ENCODE measurements at regions not wholly inside any gene's neighbourhood (a gene's known extent, or its start where the extent isn't known, plus 50 kb on each side); places are given as distances from the start of the nearest gene placed in this dataset.

- Mint-ChIP-seq H3K27me3 (ENCODE audit: insufficient read depth, low read depth, poor library complexity) (peaks cover 22% of the 10 kb centered on the region), H3K27ac (no peak overlapping the region)
- no peaks in the 10 kb centered on the region for H3K79me2 ChIP-seq (replicated peaks; ENCODE audit: insufficient read depth)
Observed at GRCh38 chr11:116065191-116065895, 561.1 kb upstream of the CADM1 start.

GRCh38 chr11:116062490-116063171, 558.4 kb upstream of the CADM1 start:
- ATAC-seq (no peak), DNase-seq (ENCODE audit: low spot score) (no peak)
- Mint-ChIP-seq H3K36me3 (ENCODE audit: low read depth) (no peaks in the 10 kb centered on the region), H3K4me3 (no peak overlapping the region), H3K27me3 (ENCODE audit: insufficient read depth, low read depth, poor library complexity) (peaks cover 22% of the 10 kb centered on the region), H3K9me3 (no peaks in the 10 kb centered on the region), H3K27ac (no peak overlapping the region), H3K4me1 (peaks cover 28% of the 10 kb centered on the region)
- no peaks in the 10 kb centered on the region for H4K20me1 ChIP-seq (replicated peaks; ENCODE audit: insufficient read depth)
- H3K36me3 ChIP-seq (ENCODE audit: insufficient read depth) = no peaks in the 10 kb centered on the region
- peaks cover 12% of the 10 kb centered on the region for H3K4me1 ChIP-seq (ENCODE audit: insufficient read depth)
- H3K27ac ChIP-seq (ENCODE audit: low read depth) = no peak overlapping the region
- H3K79me2 ChIP-seq (replicated peaks; ENCODE audit: insufficient read depth) = no peaks in the 10 kb centered on the region
- no peak overlapping the region for H3K4me3 ChIP-seq
- peaks cover 5% of the 10 kb centered on the region; the same call in 1 of the 2 replicates for H3K27me3 ChIP-seq (ENCODE audit: insufficient read depth)
- H2AFZ ChIP-seq = no peak overlapping the region
- H3K4me2 ChIP-seq = no peak overlapping the region
- H3K9me2 ChIP-seq (ENCODE audit: insufficient read depth) = peaks cover 3% of the 10 kb centered on the region; the same call in 1 of the 2 replicates
- no peaks in the 10 kb centered on the region for H3F3A ChIP-seq (replicated peaks; ENCODE audit: low read depth)
- no peak for TF ChIP-seq CTCF (conservative IDR thresholded peaks at IDR 0.05; ENCODE audit: low read depth in 2 of 2)
- TF ChIP-seq, protein P1, sequence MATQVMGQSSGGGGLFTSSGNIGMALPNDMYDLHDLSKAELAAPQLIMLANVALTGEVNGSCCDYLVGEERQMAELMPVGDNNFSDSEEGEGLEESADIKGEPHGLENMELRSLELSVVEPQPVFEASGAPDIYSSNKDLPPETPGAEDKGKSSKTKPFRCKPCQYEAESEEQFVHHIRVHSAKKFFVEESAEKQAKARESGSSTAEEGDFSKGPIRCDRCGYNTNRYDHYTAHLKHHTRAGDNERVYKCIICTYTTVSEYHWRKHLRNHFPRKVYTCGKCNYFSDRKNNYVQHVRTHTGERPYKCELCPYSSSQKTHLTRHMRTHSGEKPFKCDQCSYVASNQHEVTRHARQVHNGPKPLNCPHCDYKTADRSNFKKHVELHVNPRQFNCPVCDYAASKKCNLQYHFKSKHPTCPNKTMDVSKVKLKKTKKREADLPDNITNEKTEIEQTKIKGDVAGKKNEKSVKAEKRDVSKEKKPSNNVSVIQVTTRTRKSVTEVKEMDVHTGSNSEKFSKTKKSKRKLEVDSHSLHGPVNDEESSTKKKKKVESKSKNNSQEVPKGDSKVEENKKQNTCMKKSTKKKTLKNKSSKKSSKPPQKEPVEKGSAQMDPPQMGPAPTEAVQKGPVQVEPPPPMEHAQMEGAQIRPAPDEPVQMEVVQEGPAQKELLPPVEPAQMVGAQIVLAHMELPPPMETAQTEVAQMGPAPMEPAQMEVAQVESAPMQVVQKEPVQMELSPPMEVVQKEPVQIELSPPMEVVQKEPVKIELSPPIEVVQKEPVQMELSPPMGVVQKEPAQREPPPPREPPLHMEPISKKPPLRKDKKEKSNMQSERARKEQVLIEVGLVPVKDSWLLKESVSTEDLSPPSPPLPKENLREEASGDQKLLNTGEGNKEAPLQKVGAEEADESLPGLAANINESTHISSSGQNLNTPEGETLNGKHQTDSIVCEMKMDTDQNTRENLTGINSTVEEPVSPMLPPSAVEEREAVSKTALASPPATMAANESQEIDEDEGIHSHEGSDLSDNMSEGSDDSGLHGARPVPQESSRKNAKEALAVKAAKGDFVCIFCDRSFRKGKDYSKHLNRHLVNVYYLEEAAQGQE (IDR thresholded peaks at IDR 0.05; ENCODE audit: unreplicated experiment) = no peak
- TF ChIP-seq, protein P2, sequence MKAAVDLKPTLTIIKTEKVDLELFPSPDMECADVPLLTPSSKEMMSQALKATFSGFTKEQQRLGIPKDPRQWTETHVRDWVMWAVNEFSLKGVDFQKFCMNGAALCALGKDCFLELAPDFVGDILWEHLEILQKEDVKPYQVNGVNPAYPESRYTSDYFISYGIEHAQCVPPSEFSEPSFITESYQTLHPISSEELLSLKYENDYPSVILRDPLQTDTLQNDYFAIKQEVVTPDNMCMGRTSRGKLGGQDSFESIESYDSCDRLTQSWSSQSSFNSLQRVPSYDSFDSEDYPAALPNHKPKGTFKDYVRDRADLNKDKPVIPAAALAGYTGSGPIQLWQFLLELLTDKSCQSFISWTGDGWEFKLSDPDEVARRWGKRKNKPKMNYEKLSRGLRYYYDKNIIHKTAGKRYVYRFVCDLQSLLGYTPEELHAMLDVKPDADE (IDR thresholded peaks at IDR 0.05) = no peak
- TF ChIP-seq ZNF114 (CRISPR knock-in tag; IDR thresholded peaks at IDR 0.05) = no peak

More at GRCh38 chr11:116065191-116065895, 561.1 kb upstream of the CADM1 start:
- TF ChIP-seq CTCF (conservative IDR thresholded peaks at IDR 0.05; ENCODE audit: low read depth in 2 of 2) = peak in 1 of 2 experiments; percentile 20; a peak in 1 of 4 replicates
- TF ChIP-seq EZH2 (IDR thresholded peaks at IDR 0.05; ENCODE audit: low read depth, unreplicated experiment) = no peak
- H3K4me3 Mint-ChIP-seq = no peak overlapping the region
- no peaks in the 10 kb centered on the region for H3K36me3 ChIP-seq (ENCODE audit: insufficient read depth)
- peaks cover 3% of the 10 kb centered on the region; the same call in 1 of the 2 replicates for H3K9me2 ChIP-seq (ENCODE audit: insufficient read depth)
- no peaks in the 10 kb centered on the region for H3K36me3 Mint-ChIP-seq (ENCODE audit: low read depth)
- H3K27ac ChIP-seq (ENCODE audit: low read depth) = no peak overlapping the region
- no peaks in the 10 kb centered on the region for H3F3A ChIP-seq (replicated peaks; ENCODE audit: low read depth)
- H2AFZ ChIP-seq = no peak overlapping the region
- H4K20me1 ChIP-seq (replicated peaks; ENCODE audit: insufficient read depth) = no peaks in the 10 kb centered on the region
- H3K4me1 Mint-ChIP-seq = peaks cover 19% of the 10 kb centered on the region
- no peaks in the 10 kb centered on the region for H3K9me3 Mint-ChIP-seq
- no peak overlapping the region for H3K4me2 ChIP-seq
- no peak for DNase-seq (ENCODE audit: low spot score)
- H3K4me1 ChIP-seq (ENCODE audit: insufficient read depth) = peaks cover 4% of the 10 kb centered on the region
- H3K4me3 ChIP-seq = no peak overlapping the region
- peaks cover 5% of the 10 kb centered on the region; the same call in 1 of the 2 replicates for H3K27me3 ChIP-seq (ENCODE audit: insufficient read depth)
- ATAC-seq = no peak
